UCSD-AML1 (cell line): ENCODE measurements at regions not wholly inside any gene's neighbourhood (a gene's known extent, or its start where the extent isn't known, plus 50 kb on each side); places are given as distances from the start of the nearest gene placed in this dataset.
"Not testable (repeated sequence)": the region's sequence is repeated elsewhere in the genome, so short reads cannot be mapped to it uniquely, and the experiment has no call there.

Experiments
- DNase-seq: peaks from one replicate; lab custom pipeline; 2025; ENCODE audit not compliant: unreplicated experiment; lab: John Stamatoyannopoulos, UW

- no peak for DNase-seq
Observed at GRCh38 chr20:19890445-19891051, 126.6 kb upstream of the NAA20 start.

- DNase-seq = no peak
Observed at GRCh38 chr20:19893356-19893755, 123.8 kb upstream of the NAA20 start.

GRCh38 chr20:19895761-19896160 lies 121.4 kb upstream of the NAA20 start:
- DNase-seq = no peak

- no peak for DNase-seq
Observed at GRCh38 chr20:19897891-19898290, 119.3 kb upstream of the NAA20 start.

GRCh38 chr20:19901226-19901625 lies 115.9 kb upstream of the NAA20 start:
- no peak for DNase-seq

GRCh38 chr20:19903168-19903811 lies 113.9 kb upstream of the NAA20 start:
- peak; percentile 55 for DNase-seq

GRCh38 chr20:19907326-19908056 lies 109.7 kb upstream of the NAA20 start:
- DNase-seq = no peak

GRCh38 chr20:19908576-19908975 lies 108.6 kb upstream of the NAA20 start:
- no peak for DNase-seq

- peak; percentile 52 for DNase-seq
Observed at GRCh38 chr20:19909725-19910124, 107.4 kb upstream of the NAA20 start.

GRCh38 chr20:19911810-19912382 lies 105.3 kb upstream of the NAA20 start:
- no peak for DNase-seq

GRCh38 chr20:19913349-19913748 lies 103.8 kb upstream of the NAA20 start:
- no peak for DNase-seq

- DNase-seq = no peak
Observed at GRCh38 chr20:19913927-19914614, 103.1 kb upstream of the NAA20 start.

- DNase-seq = peak; percentile 56
Observed at GRCh38 chr20:19915111-19915798, 101.9 kb upstream of the NAA20 start.

GRCh38 chr20:19916531-19917485 lies 100.4 kb upstream of the NAA20 start:
- no peak for DNase-seq

GRCh38 chr20:19918965-19919329 lies 98.2 kb upstream of the NAA20 start:
- DNase-seq = no peak

GRCh38 chr20:19920381-19921138 lies 96.6 kb upstream of the NAA20 start:
- no peak for DNase-seq

- no peak for DNase-seq
Observed at GRCh38 chr20:19921284-19921793, 95.8 kb upstream of the NAA20 start.

GRCh38 chr20:19921829-19922228 lies 95.3 kb upstream of the NAA20 start:
- DNase-seq = not testable (repeated sequence)

- DNase-seq = no peak
Observed at GRCh38 chr20:19922716-19923115, 94.4 kb upstream of the NAA20 start.
